Tibial nerve (tissue), 3 donors: ENCODE measurements at regions not wholly inside any gene's neighbourhood (a gene's known extent, or its start where the extent isn't known, plus 50 kb on each side); places are given as distances from the start of the nearest gene placed in this dataset.

ENCODE experiments used
- CTCF ChIP-seq, 5 experiments: fragments of 200-600 bp in 3 of 5; fragments of 450-650 bp in 2 of 5; sonication (generic) in 3 of 5; IDR thresholded peaks; one replicate each; pipeline ENCODE4 v1.5.1; 2016 to 2019; ENCODE audit warnings: antibody characterized with exemption in 5 of 5, mild to moderate bottlenecking in 3 of 5, moderate library complexity in 2 of 5
- POLR2A ChIP-seq, 2 donors: fragments of 450-650 bp; IDR thresholded peaks; one replicate each; pipeline ENCODE4 v1.6.1; 2017; ENCODE audit warnings: antibody characterized with exemption in 2 of 2, mild to moderate bottlenecking in 2 of 2, moderate library complexity in 2 of 2

- TF ChIP-seq CTCF (IDR thresholded peaks at IDR 0.05) (no peak), POLR2A (IDR thresholded peaks at IDR 0.05) (no peak)
Observed at GRCh38 chr3:104594491-104594890, 772.2 kb upstream of the ALCAM start.
